T-helper 22 cell (primary cell): ENCODE measurements at regions not wholly inside any gene's neighbourhood (a gene's known extent, or its start where the extent isn't known, plus 50 kb on each side); places are given as distances from the start of the nearest gene placed in this dataset.

Experiments
- DNase-seq: peaks from one replicate; pipeline ENCODE4 v3.0.0-alpha.2; 2020; ENCODE audit warnings: low read depth

GRCh38 chr17:36816214-36816906 lies 120.9 kb upstream of the LHX1 start:
- DNase-seq: no peak

GRCh38 chr17:36816907-36817288 lies 120.4 kb upstream of the LHX1 start:
- DNase-seq: no peak

- no peak for DNase-seq
Observed at GRCh38 chr17:36817483-36818048, 119.7 kb upstream of the LHX1 start.

GRCh38 chr17:36818134-36818825 lies 119.0 kb upstream of the LHX1 start:
- no peak for DNase-seq

GRCh38 chr17:36823850-36824677 lies 113.2 kb upstream of the LHX1 start:
- no peak for DNase-seq

GRCh38 chr17:36824678-36825101 lies 112.6 kb upstream of the LHX1 start:
- DNase-seq: no peak

GRCh38 chr17:36825113-36825512 lies 112.2 kb upstream of the LHX1 start:
- no peak for DNase-seq

- no peak for DNase-seq
Observed at GRCh38 chr17:36825521-36825920, 111.8 kb upstream of the LHX1 start.

- no peak for DNase-seq
Observed at GRCh38 chr17:36825951-36826350, 111.3 kb upstream of the LHX1 start.

- DNase-seq: no peak
Observed at GRCh38 chr17:36827081-36827480, 110.2 kb upstream of the LHX1 start.

- DNase-seq: no peak
Observed at GRCh38 chr17:36829676-36830075, 107.6 kb upstream of the LHX1 start.

- DNase-seq: no peak
Observed at GRCh38 chr17:36833279-36833678, 104.0 kb upstream of the LHX1 start.

GRCh38 chr17:36835036-36835435 lies 102.2 kb upstream of the LHX1 start:
- no peak for DNase-seq

- no peak for DNase-seq
Observed at GRCh38 chr17:36837195-36837938, 99.9 kb upstream of the LHX1 start.

- no peak for DNase-seq
Observed at GRCh38 chr17:36837939-36838272, 99.4 kb upstream of the LHX1 start.

GRCh38 chr17:36839256-36839655 lies 98.0 kb upstream of the LHX1 start:
- DNase-seq: no peak

- DNase-seq: no peak
Observed at GRCh38 chr17:36840796-36841195, 96.5 kb upstream of the LHX1 start.

- no peak for DNase-seq
Observed at GRCh38 chr17:36842231-36842819, 95.0 kb upstream of the LHX1 start.

- DNase-seq: no peak
Observed at GRCh38 chr17:36842963-36843558, 94.2 kb upstream of the LHX1 start.

GRCh38 chr17:36844013-36844412 lies 93.3 kb upstream of the LHX1 start:
- no peak for DNase-seq

- DNase-seq: no peak
Observed at GRCh38 chr17:36844601-36845000, 92.7 kb upstream of the LHX1 start.
